ENCODE measurements at regions not wholly inside any gene's neighbourhood (a gene's known extent, or its start where the extent isn't known, plus 50 kb on each side); places are given as distances from the start of the nearest gene placed in this dataset.
A peak's percentile ranks its signal among the peaks of the same experiment; 100 is the strongest.

GRCh38 chr11:4191031-4191571 is 96.5 kb downstream of the RRM1 start:
- WGBS, result 41% methylated on average over 9 of the region's 9 CpGs
- H3K36me3 ChIP-seq (ENCODE audit: control insufficient read depth in 4 of 4, insufficient read depth in 3 of 4, low read depth in 1 of 4, low read length in 3 of 4), result no peaks in the 10 kb centered on the region
- DNase-seq (ENCODE audit: low spot score), result peak; percentile 20
- peaks cover 3 to 24% (median 9%) of the 10 kb centered on the region in 4 donors for H3K4me1 ChIP-seq (ENCODE audit: control insufficient read depth in 4 of 4, insufficient read depth in 4 of 4, low read length in 3 of 4)
- peak; percentile 32 for TF ChIP-seq YY1 (IDR thresholded peaks at IDR 0.05)
- TF ChIP-seq HNF4A (conservative IDR thresholded peaks at IDR 0.05), result peak in 1 of 2 donors; percentile 21
- TF ChIP-seq RXRA (IDR thresholded peaks at IDR 0.05), result peak in 1 of 2 donors; percentile 47
- TF ChIP-seq CTCF (IDR thresholded peaks at IDR 0.05; ENCODE audit: low read depth, low read length, missing input control), result no peak
- no peak for TF ChIP-seq EGR1 (IDR thresholded peaks at IDR 0.05; ENCODE audit: low read depth in 2 of 2)
- TF ChIP-seq REST (IDR thresholded peaks at IDR 0.05), result no peak
- no peak for TF ChIP-seq ZBTB33 (IDR thresholded peaks at IDR 0.05)
- TF ChIP-seq GABPA (IDR thresholded peaks at IDR 0.05 in 1 of 2, conservative IDR thresholded peaks at IDR 0.05 in 1 of 2), result no peak
- no peak for TF ChIP-seq RAD21 (IDR thresholded peaks at IDR 0.05)
- TF ChIP-seq JUND (IDR thresholded peaks at IDR 0.05), result no peak
- no peak for TF ChIP-seq NR2F2 (IDR thresholded peaks at IDR 0.05)
- no peak for TF ChIP-seq ATF3 (IDR thresholded peaks at IDR 0.05)
- no peak for TF ChIP-seq FOXA1 (IDR thresholded peaks at IDR 0.05)
- TF ChIP-seq SP1 (IDR thresholded peaks at IDR 0.05), result no peak
- TF ChIP-seq TAF1 (conservative IDR thresholded peaks at IDR 0.05), result no peak
- no peak for TF ChIP-seq HNF4G (IDR thresholded peaks at IDR 0.05)
- no peak for TF ChIP-seq FOXA2 (IDR thresholded peaks at IDR 0.05)
- peak; percentile 64 for TF ChIP-seq MAX (IDR thresholded peaks at IDR 0.05)
- no peak overlapping the region for H3K27ac ChIP-seq (ENCODE audit: low read depth in 1 of 2, low read length in 2 of 2)
- no peaks in the 10 kb centered on the region for H3K9me3 ChIP-seq (ENCODE audit: control insufficient read depth in 4 of 4, low read length in 3 of 4)
- no peak overlapping the region for H3K4me3 ChIP-seq (ENCODE audit: low read depth in 1 of 3, low read length in 3 of 3)
- H3K27me3 ChIP-seq (ENCODE audit: control insufficient read depth in 4 of 4, insufficient read depth in 4 of 4, low read length in 3 of 4), result no peaks in the 10 kb centered on the region
- no peak overlapping the region for H3K9ac ChIP-seq (ENCODE audit: low read depth in 1 of 2, low read length in 2 of 2)
